ENCODE measurements at regions not wholly inside any gene's neighbourhood (a gene's known extent, or its start where the extent isn't known, plus 50 kb on each side); places are given as distances from the start of the nearest gene placed in this dataset.

GRCh38 chr7:20541608-20542349 is 73.7 kb upstream of the ABCB5 start:
- H3K4me2 ChIP-seq (ENCODE audit: low read length) = no peak overlapping the region
- H2AFZ ChIP-seq (ENCODE audit: low read length) = no peak overlapping the region
- TF ChIP-seq CTCF (conservative IDR thresholded peaks at IDR 0.05; ENCODE audit: low read depth, low read length) = no peak
- TF ChIP-seq EZH2 (IDR thresholded peaks at IDR 0.05; ENCODE audit: low read length, unreplicated experiment) = no peak
- no peak for TF ChIP-seq EZH2phosphoT487 (IDR thresholded peaks at IDR 0.05; ENCODE audit: borderline replicate concordance, low read length)
- peaks cover 9% of the 10 kb centered on the region; the same call in 1 of the 2 replicates for H3K4me1 ChIP-seq (ENCODE audit: insufficient read depth, low read length)
- H3K36me3 ChIP-seq (ENCODE audit: low read depth, low read length) = no peaks in the 10 kb centered on the region
- no peak overlapping the region for H3K4me3 ChIP-seq (ENCODE audit: low read length)
- H3K27ac ChIP-seq (ENCODE audit: low read length) = peak overlapping the region; percentile 11; the same call in 1 of the 2 replicates
- H3F3A ChIP-seq (ENCODE audit: low read length, unreplicated experiment) = no peaks in the 10 kb centered on the region
- POLR2A ChIA-PET (ENCODE audit: unreplicated experiment) = no interaction called here
- no peaks in the 10 kb centered on the region for H3K27me3 ChIP-seq (ENCODE audit: low read length)
- CTCF ChIA-PET = no interaction called here
- no peak for ATAC-seq
- H3K9me2 ChIP-seq (replicated peaks; ENCODE audit: low read length) = no peaks in the 10 kb centered on the region
- no peak for DNase-seq
- no TSS peak for BruUV-seq (replicated peaks)
- H3K79me2 ChIP-seq (ENCODE audit: low read length) = no peaks in the 10 kb centered on the region
- no peaks in the 10 kb centered on the region for H3K9me3 ChIP-seq (ENCODE audit: low read length)
- H3K9ac ChIP-seq (ENCODE audit: low read length) = no peak overlapping the region
- intact Hi-C loops (cut with micrococcal nuclease) = loop anchor here (2.0 kb wide), 1 partner anchor 107 kb away; no protein-coding TSS in a partner anchor
- no peaks in the 10 kb centered on the region for H4K20me1 ChIP-seq (ENCODE audit: low read length)

GRCh38 chr7:20542594-20542993 is 72.9 kb upstream of the ABCB5 start:
- Histone ChIP-seq H3K27me3 (ENCODE audit: low read length) (no peaks in the 10 kb centered on the region), H2AFZ (ENCODE audit: low read length) (no peak overlapping the region), H3K4me3 (ENCODE audit: low read length) (no peak overlapping the region), H3K27ac (ENCODE audit: low read length) (peak overlapping the region; percentile 11), H3K9ac (ENCODE audit: low read length) (no peak overlapping the region), H4K20me1 (ENCODE audit: low read length) (no peaks in the 10 kb centered on the region), H3K9me3 (ENCODE audit: low read length) (no peaks in the 10 kb centered on the region), H3K9me2 (replicated peaks; ENCODE audit: low read length) (no peaks in the 10 kb centered on the region), H3F3A (ENCODE audit: low read length, unreplicated experiment) (no peaks in the 10 kb centered on the region), H3K36me3 (ENCODE audit: low read depth, low read length) (no peaks in the 10 kb centered on the region), H3K4me2 (ENCODE audit: low read length) (no peak overlapping the region), H3K79me2 (ENCODE audit: low read length) (no peaks in the 10 kb centered on the region), H3K4me1 (ENCODE audit: insufficient read depth, low read length) (peaks cover 9% of the 10 kb centered on the region; the same call in 1 of the 2 replicates)
- no peak for TF ChIP-seq EZH2 (IDR thresholded peaks at IDR 0.05; ENCODE audit: low read length, unreplicated experiment)
- no peak for TF ChIP-seq EZH2phosphoT487 (IDR thresholded peaks at IDR 0.05; ENCODE audit: borderline replicate concordance, low read length)
- TF ChIP-seq CTCF (conservative IDR thresholded peaks at IDR 0.05; ENCODE audit: low read depth, low read length) = no peak
- DNase-seq (peak; percentile 78), ATAC-seq (peak; percentile 99)
- CTCF ChIA-PET = interaction anchor here (0.7 kb wide), 1 partner anchor 560 kb away, joined by 3 read pairs; no protein-coding TSS in a partner anchor
- BruUV-seq (replicated peaks) = no TSS peak
- intact Hi-C loops (cut with micrococcal nuclease) = loop anchor here (2.0 kb wide), 1 partner anchor 106 kb away; no protein-coding TSS in a partner anchor
- POLR2A ChIA-PET (ENCODE audit: unreplicated experiment) = interaction anchor here (0.5 kb wide), 1 partner anchor 134 kb away, joined by 3 read pairs; no protein-coding TSS in a partner anchor

GRCh38 chr7:20543500-20543899 is 72.0 kb upstream of the ABCB5 start:
- no peak for TF ChIP-seq EZH2 (IDR thresholded peaks at IDR 0.05; ENCODE audit: low read length, unreplicated experiment)
- TF ChIP-seq EZH2phosphoT487 (IDR thresholded peaks at IDR 0.05; ENCODE audit: borderline replicate concordance, low read length) = no peak
- TF ChIP-seq CTCF (conservative IDR thresholded peaks at IDR 0.05; ENCODE audit: low read depth, low read length) = no peak
- Histone ChIP-seq H3K79me2 (ENCODE audit: low read length) (no peaks in the 10 kb centered on the region), H3K27ac (ENCODE audit: low read length) (no peak overlapping the region), H3K36me3 (ENCODE audit: low read depth, low read length) (no peaks in the 10 kb centered on the region), H3K9me3 (ENCODE audit: low read length) (no peaks in the 10 kb centered on the region), H4K20me1 (ENCODE audit: low read length) (no peaks in the 10 kb centered on the region), H2AFZ (ENCODE audit: low read length) (no peak overlapping the region), H3K4me3 (ENCODE audit: low read length) (no peak overlapping the region), H3K9me2 (replicated peaks; ENCODE audit: low read length) (no peaks in the 10 kb centered on the region), H3K9ac (ENCODE audit: low read length) (no peak overlapping the region), H3K4me2 (ENCODE audit: low read length) (no peak overlapping the region), H3K27me3 (ENCODE audit: low read length) (no peaks in the 10 kb centered on the region), H3K4me1 (ENCODE audit: insufficient read depth, low read length) (peaks cover 9% of the 10 kb centered on the region; the same call in 1 of the 2 replicates), H3F3A (ENCODE audit: low read length, unreplicated experiment) (no peaks in the 10 kb centered on the region)
- CTCF ChIA-PET = no interaction called here
- DNase-seq (no peak), ATAC-seq (no peak)
- intact Hi-C loops (cut with micrococcal nuclease) = loop anchor here (2.0 kb wide), 1 partner anchor 105 kb away; no protein-coding TSS in a partner anchor
- BruUV-seq (replicated peaks) = no TSS peak
- POLR2A ChIA-PET (ENCODE audit: unreplicated experiment) = no interaction called here
